SK-N-SH treated with all-trans-retinoic acid at 6 μM for 48 hours (cell line): ENCODE measurements at regions not wholly inside any gene's neighbourhood (a gene's known extent, or its start where the extent isn't known, plus 50 kb on each side); places are given as distances from the start of the nearest gene placed in this dataset.

ENCODE experiments used
- ATAC-seq: fragments of 200-7000 bp; cut with Tn5 transposase; 3 replicates; pipeline ENCODE4 v1.9.1; 2020; ENCODE audit warnings: mild to moderate bottlenecking, moderate library complexity
- ARNTL ChIP-seq: fragments of 450-650 bp; formaldehyde crosslinking; IDR thresholded peaks from 2 replicates; pipeline ENCODE4 v1.5.0; 2020; ENCODE audit warnings: low read depth, mild to moderate bottlenecking, moderate library complexity, borderline replicate concordance
- BACH2 ChIP-seq: fragments of 250-450 bp; sonication (Bioruptor Pico); IDR thresholded peaks from 2 replicates; pipeline ENCODE4 v1.9.0; 2021; ENCODE audit warnings: mild to moderate bottlenecking, borderline replicate concordance
- CSDC2 ChIP-seq: fragments of 250-450 bp; sonication (Bioruptor Pico); IDR thresholded peaks from 2 replicates; pipeline ENCODE4 v1.5.0; 2020; ENCODE audit warnings: mild to moderate bottlenecking, moderate library complexity
- ESRRG ChIP-seq: fragments of 250-450 bp; sonication (Bioruptor Pico); IDR thresholded peaks from 2 replicates; pipeline ENCODE4 v1.6.1; 2021; ENCODE audit warnings: mild to moderate bottlenecking
- GLIS3 ChIP-seq: fragments of 250-450 bp; sonication (Bioruptor Pico); IDR thresholded peaks from 2 replicates; pipeline ENCODE4 v1.5.0; 2020; ENCODE audit warnings: mild to moderate bottlenecking, moderate library complexity
- OSR1 ChIP-seq: fragments of 250-450 bp; sonication (Bioruptor Pico); IDR thresholded peaks from 2 replicates; pipeline ENCODE4 v1.8.0; 2022; ENCODE audit warnings: moderate library complexity, mild to moderate bottlenecking, inconsistent platforms
- PPARA ChIP-seq: fragments of 250-450 bp; sonication (Bioruptor Pico); IDR thresholded peaks from 2 replicates; pipeline ENCODE4 v1.5.0; 2020; ENCODE audit warnings: mild to moderate bottlenecking, borderline replicate concordance
- SNAI2 ChIP-seq: fragments of 250-450 bp; sonication (Bioruptor Pico); IDR thresholded peaks from 2 replicates; pipeline ENCODE4 v1.5.0; 2020; ENCODE audit warnings: mild to moderate bottlenecking, moderate library complexity
- TCF4 ChIP-seq: fragments of 250-450 bp; sonication (Bioruptor Pico); IDR thresholded peaks from 2 replicates; pipeline ENCODE4 v1.8.0; 2021; ENCODE audit warnings: mild to moderate bottlenecking, moderate library complexity, borderline replicate concordance
- TOX ChIP-seq: fragments of 250-450 bp; sonication (Bioruptor Pico); IDR thresholded peaks from 2 replicates; pipeline ENCODE4 v1.8.0; 2021; ENCODE audit warnings: mild to moderate bottlenecking, moderate library complexity, borderline replicate concordance
- ZFP3 ChIP-seq: fragments of 250-450 bp; sonication (Bioruptor Pico); IDR thresholded peaks from 2 replicates; pipeline ENCODE4 v1.5.0; 2020; ENCODE audit warnings: mild to moderate bottlenecking, moderate library complexity
- ZFP30 ChIP-seq: fragments of 450-650 bp; formaldehyde crosslinking; IDR thresholded peaks from 2 replicates; pipeline ENCODE4 v1.5.0; 2022; ENCODE audit warnings: mild to moderate bottlenecking, moderate library complexity
- ZNF565 ChIP-seq: fragments of 450-650 bp; formaldehyde crosslinking; conservative IDR thresholded peaks from 2 replicates; pipeline ENCODE4 v1.5.0; 2020; ENCODE audit warnings: low read depth, mild to moderate bottlenecking, moderate library complexity
- ZNF70 ChIP-seq: fragments of 450-650 bp; formaldehyde crosslinking; IDR thresholded peaks from 2 replicates; pipeline ENCODE4 v1.5.0; 2020; ENCODE audit warnings: mild to moderate bottlenecking, moderate library complexity
- ZNF8 ChIP-seq: fragments of 450-650 bp; formaldehyde crosslinking; IDR thresholded peaks from 2 replicates; pipeline ENCODE4 v1.5.0; 2020; ENCODE audit warnings: mild to moderate bottlenecking, moderate library complexity
- TF ChIP-seq, protein P1 (sequence below): fragments of 250-450 bp; sonication (Bioruptor Pico); IDR thresholded peaks from 2 replicates; pipeline ENCODE4 v1.8.0; 2021; ENCODE audit warnings: low read depth, mild to moderate bottlenecking, moderate library complexity, borderline replicate concordance
- TF ChIP-seq, protein P2 (sequence below): fragments of 250-450 bp; sonication (Bioruptor Pico); IDR thresholded peaks from 2 replicates; pipeline ENCODE4 v1.5.1; 2021; ENCODE audit warnings: mild to moderate bottlenecking, moderate library complexity
- TF ChIP-seq, protein P3 (sequence below): fragments of 250-450 bp; sonication (Bioruptor Pico); IDR thresholded peaks from 2 replicates; pipeline ENCODE4 v1.8.0; 2020; ENCODE audit warnings: mild to moderate bottlenecking, moderate library complexity, borderline replicate concordance
- TF ChIP-seq, protein P4 (sequence below): fragments of 250-450 bp; sonication (Bioruptor Pico); IDR thresholded peaks from 2 replicates; pipeline ENCODE4 v1.5.0; 2020; ENCODE audit warnings: mild to moderate bottlenecking, moderate library complexity

DNA sequence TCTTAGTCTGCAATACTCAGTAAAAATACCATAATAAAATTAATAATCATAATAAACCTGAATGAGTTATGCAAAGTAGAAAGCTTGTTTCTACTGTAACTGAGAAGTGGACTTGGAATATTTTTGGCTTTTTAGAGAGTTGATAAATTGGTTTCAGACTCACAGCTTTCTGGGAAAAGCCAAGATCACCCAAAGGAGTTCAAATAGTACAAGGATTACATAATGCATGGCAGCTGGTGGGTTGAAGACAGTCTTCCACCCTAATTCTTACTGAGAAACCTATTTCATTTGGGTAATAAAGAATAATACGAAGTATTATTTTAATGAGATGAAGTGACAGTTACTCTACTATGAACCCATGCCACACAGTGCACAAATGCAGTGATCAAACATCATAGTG lies 139.4 kb upstream of the KLF12 start:
- TF ChIP-seq ARNTL (no peak), ZFP3 (CRISPR knock-in tag) (no peak), TCF4 (no peak), ESRRG (no peak), ZNF70 (no peak)
- TF ChIP-seq, protein P1, sequence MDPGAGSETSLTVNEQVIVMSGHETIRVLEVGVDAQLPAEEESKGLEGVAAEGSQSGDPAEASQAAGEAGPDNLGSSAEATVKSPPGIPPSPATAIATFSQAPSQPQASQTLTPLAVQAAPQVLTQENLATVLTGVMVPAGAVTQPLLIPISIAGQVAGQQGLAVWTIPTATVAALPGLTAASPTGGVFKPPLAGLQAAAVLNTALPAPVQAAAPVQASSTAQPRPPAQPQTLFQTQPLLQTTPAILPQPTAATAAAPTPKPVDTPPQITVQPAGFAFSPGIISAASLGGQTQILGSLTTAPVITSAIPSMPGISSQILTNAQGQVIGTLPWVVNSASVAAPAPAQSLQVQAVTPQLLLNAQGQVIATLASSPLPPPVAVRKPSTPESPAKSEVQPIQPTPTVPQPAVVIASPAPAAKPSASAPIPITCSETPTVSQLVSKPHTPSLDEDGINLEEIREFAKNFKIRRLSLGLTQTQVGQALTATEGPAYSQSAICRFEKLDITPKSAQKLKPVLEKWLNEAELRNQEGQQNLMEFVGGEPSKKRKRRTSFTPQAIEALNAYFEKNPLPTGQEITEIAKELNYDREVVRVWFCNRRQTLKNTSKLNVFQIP (CRISPR knock-in tag), result no peak
- TF ChIP-seq, all 23 proteins: peak for 0

DNA sequence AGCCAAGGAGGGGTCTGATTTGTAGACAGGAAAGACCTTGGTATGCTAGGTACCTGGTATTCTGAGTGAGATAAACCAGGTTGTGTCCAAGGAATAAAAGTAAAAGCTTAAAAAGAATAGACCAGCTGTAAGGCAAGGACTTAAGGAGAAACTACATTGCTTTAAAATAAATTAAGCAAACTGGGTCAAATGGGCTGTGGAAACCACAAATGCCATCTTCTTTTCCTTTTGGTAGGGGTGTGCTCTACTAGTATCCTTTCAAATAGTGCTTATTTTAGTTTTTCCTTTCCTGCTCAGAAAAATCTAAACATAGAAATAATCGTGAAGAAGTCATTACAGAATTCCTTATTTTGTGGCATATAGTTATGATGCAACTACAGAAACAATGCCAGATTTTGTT lies 138.6 kb upstream of the KLF12 start:
- TF ChIP-seq, protein P1 (CRISPR knock-in tag), result no peak
- TF ChIP-seq GLIS3 (no peak), SNAI2 (no peak), PPARA (CRISPR knock-in tag) (no peak), OSR1 (CRISPR knock-in tag) (no peak), BACH2 (no peak), ZNF565 (CRISPR knock-in tag) (no peak), CSDC2 (CRISPR knock-in tag) (no peak), TCF4 (no peak)
- TF ChIP-seq, protein P2, sequence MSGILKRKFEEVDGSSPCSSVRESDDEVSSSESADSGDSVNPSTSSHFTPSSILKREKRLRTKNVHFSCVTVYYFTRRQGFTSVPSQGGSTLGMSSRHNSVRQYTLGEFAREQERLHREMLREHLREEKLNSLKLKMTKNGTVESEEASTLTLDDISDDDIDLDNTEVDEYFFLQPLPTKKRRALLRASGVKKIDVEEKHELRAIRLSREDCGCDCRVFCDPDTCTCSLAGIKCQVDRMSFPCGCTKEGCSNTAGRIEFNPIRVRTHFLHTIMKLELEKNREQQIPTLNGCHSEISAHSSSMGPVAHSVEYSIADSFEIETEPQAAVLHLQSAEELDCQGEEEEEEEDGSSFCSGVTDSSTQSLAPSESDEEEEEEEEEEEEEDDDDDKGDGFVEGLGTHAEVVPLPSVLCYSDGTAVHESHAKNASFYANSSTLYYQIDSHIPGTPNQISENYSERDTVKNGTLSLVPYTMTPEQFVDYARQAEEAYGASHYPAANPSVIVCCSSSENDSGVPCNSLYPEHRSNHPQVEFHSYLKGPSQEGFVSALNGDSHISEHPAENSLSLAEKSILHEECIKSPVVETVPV (CRISPR knock-in tag), result no peak
- TF ChIP-seq, all 23 proteins: peak for 0
- no peak for ATAC-seq

More for the DNA sequence above, 139.4 kb upstream of the KLF12 start:
- ATAC-seq, result no peak

DNA sequence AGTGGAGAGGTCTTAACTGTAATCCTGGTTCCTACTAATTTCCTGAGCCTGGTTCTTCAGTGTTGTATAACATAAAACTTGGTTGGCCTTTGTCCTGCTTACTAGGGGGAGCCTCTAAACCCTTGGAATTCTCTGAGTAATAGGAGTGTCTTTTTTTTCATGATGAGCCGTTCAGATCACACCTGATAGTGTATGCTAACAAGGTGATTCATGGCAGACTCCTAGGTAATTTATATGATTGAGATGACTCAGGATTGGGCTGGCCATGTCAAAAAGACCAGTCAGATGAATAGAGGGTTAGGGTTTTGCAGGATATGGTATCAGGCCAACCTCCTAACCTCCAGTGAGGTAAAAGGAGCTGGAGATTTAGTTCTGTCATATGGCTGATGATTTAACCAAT lies 135.8 kb upstream of the KLF12 start:
- TF ChIP-seq ZFP30 (CRISPR knock-in tag) (no peak), ARNTL (no peak), TOX (no peak), GLIS3 (no peak), ZFP3 (CRISPR knock-in tag) (no peak), ZNF8 (CRISPR knock-in tag) (no peak), CSDC2 (CRISPR knock-in tag) (no peak), ZNF70 (no peak)
- TF ChIP-seq, protein P3, sequence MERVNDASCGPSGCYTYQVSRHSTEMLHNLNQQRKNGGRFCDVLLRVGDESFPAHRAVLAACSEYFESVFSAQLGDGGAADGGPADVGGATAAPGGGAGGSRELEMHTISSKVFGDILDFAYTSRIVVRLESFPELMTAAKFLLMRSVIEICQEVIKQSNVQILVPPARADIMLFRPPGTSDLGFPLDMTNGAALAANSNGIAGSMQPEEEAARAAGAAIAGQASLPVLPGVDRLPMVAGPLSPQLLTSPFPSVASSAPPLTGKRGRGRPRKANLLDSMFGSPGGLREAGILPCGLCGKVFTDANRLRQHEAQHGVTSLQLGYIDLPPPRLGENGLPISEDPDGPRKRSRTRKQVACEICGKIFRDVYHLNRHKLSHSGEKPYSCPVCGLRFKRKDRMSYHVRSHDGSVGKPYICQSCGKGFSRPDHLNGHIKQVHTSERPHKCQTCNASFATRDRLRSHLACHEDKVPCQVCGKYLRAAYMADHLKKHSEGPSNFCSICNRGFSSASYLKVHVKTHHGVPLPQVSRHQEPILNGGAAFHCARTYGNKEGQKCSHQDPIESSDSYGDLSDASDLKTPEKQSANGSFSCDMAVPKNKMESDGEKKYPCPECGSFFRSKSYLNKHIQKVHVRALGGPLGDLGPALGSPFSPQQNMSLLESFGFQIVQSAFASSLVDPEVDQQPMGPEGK (CRISPR knock-in tag), result no peak
- TF ChIP-seq, protein P2 (CRISPR knock-in tag), result no peak
- TF ChIP-seq, protein P4, sequence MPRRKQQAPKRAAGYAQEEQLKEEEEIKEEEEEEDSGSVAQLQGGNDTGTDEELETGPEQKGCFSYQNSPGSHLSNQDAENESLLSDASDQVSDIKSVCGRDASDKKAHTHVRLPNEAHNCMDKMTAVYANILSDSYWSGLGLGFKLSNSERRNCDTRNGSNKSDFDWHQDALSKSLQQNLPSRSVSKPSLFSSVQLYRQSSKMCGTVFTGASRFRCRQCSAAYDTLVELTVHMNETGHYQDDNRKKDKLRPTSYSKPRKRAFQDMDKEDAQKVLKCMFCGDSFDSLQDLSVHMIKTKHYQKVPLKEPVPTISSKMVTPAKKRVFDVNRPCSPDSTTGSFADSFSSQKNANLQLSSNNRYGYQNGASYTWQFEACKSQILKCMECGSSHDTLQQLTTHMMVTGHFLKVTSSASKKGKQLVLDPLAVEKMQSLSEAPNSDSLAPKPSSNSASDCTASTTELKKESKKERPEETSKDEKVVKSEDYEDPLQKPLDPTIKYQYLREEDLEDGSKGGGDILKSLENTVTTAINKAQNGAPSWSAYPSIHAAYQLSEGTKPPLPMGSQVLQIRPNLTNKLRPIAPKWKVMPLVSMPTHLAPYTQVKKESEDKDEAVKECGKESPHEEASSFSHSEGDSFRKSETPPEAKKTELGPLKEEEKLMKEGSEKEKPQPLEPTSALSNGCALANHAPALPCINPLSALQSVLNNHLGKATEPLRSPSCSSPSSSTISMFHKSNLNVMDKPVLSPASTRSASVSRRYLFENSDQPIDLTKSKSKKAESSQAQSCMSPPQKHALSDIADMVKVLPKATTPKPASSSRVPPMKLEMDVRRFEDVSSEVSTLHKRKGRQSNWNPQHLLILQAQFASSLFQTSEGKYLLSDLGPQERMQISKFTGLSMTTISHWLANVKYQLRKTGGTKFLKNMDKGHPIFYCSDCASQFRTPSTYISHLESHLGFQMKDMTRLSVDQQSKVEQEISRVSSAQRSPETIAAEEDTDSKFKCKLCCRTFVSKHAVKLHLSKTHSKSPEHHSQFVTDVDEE (CRISPR knock-in tag), result no peak
- ATAC-seq, result no peak
